Trophoblast cell (in vitro differentiated cells and primary cell): ENCODE measurements at regions not wholly inside any gene's neighbourhood (a gene's known extent, or its start where the extent isn't known, plus 50 kb on each side); places are given as distances from the start of the nearest gene placed in this dataset.
"Not testable (repeated sequence)": the region's sequence is repeated elsewhere in the genome, so short reads cannot be mapped to it uniquely, and the experiment has no call there.

Experiments used
- DNase-seq, 2 donors: peaks; one replicate each; pipeline ENCODE4 v3.0.0-alpha.2; 2016
- H2AFZ ChIP-seq: 2 replicates; pipeline ENCODE4 v1.6.1; 2013; ENCODE audit warnings: low read length, moderate library complexity, mild to moderate bottlenecking; ENCODE audit not compliant: insufficient read depth, poor library complexity
- H2AK5ac ChIP-seq: 2 replicates; pipeline ENCODE4 v1.6.1; 2013; ENCODE audit warnings: mild to moderate bottlenecking, low read length
- H2BK120ac ChIP-seq: 2 replicates; pipeline ENCODE4 v1.6.1; 2013; ENCODE audit warnings: low read length, mild to moderate bottlenecking, moderate library complexity; ENCODE audit not compliant: insufficient read depth, poor library complexity
- H2BK12ac ChIP-seq: 2 replicates; pipeline ENCODE4 v1.6.1; 2013; ENCODE audit warnings: mild to moderate bottlenecking, low read length, moderate library complexity
- H2BK5ac ChIP-seq: 2 replicates; pipeline ENCODE4 v1.6.1; 2013; ENCODE audit warnings: low read length, low read depth, moderate library complexity, mild to moderate bottlenecking; ENCODE audit not compliant: poor library complexity
- H3K14ac ChIP-seq: 2 replicates; pipeline ENCODE4 v1.6.1; 2013; ENCODE audit warnings: mild to moderate bottlenecking, low read length
- H3K18ac ChIP-seq: 2 replicates; pipeline ENCODE4 v1.6.1; 2013; ENCODE audit warnings: mild to moderate bottlenecking, low read length
- H3K23ac ChIP-seq: 2 replicates; pipeline ENCODE4 v1.6.1; 2013; ENCODE audit warnings: low read length
- H3K27ac ChIP-seq: 2 replicates; pipeline ENCODE4 v1.5.1; 2013; ENCODE audit warnings: low read depth, mild to moderate bottlenecking, inconsistent platforms, low read length, moderate library complexity
- H3K27me3 ChIP-seq: 2 replicates; pipeline ENCODE4 v1.6.1; 2013; ENCODE audit warnings: inconsistent platforms, mild to moderate bottlenecking, low read length, moderate library complexity; ENCODE audit not compliant: insufficient read depth
- H3K36me3 ChIP-seq, 2 experiments: 1 replicate in 1 of 2; 2 replicates in 1 of 2; pipeline ENCODE4 v1.6.1; 2013; ENCODE audit warnings: low read length in 2 of 2, mild to moderate bottlenecking in 2 of 2, moderate library complexity in 1 of 2; ENCODE audit not compliant: insufficient read depth in 2 of 2, control insufficient read depth in 1 of 2
- H3K4ac ChIP-seq: 2 replicates; pipeline ENCODE4 v1.6.1; 2013; ENCODE audit warnings: low read depth, mild to moderate bottlenecking, low read length, moderate library complexity
- H3K4me1 ChIP-seq, 2 experiments: 1 replicate in 1 of 2; 2 replicates in 1 of 2; pipeline ENCODE4 v1.6.1; 2013; ENCODE audit warnings: low read length in 2 of 2, mild to moderate bottlenecking in 2 of 2, moderate library complexity in 1 of 2; ENCODE audit not compliant: insufficient read depth in 2 of 2, control insufficient read depth in 1 of 2
- H3K4me2 ChIP-seq: 2 replicates; pipeline ENCODE4 v1.6.1; 2013; ENCODE audit warnings: inconsistent platforms, mild to moderate bottlenecking, low read length, moderate library complexity
- H3K4me3 ChIP-seq: 2 replicates; pipeline ENCODE4 v1.5.1; 2013; ENCODE audit warnings: mild to moderate bottlenecking, low read depth, low read length, inconsistent platforms
- H3K79me1 ChIP-seq: one replicate; pipeline ENCODE4 v1.6.1; 2013; ENCODE audit warnings: low read length
- H3K79me2 ChIP-seq: 2 replicates; pipeline ENCODE4 v1.6.1; 2013; ENCODE audit warnings: low read length, mild to moderate bottlenecking; ENCODE audit not compliant: control insufficient read depth, insufficient read depth, poor library complexity
- H3K9ac ChIP-seq: 2 replicates; pipeline ENCODE4 v1.6.1; 2013; ENCODE audit warnings: mild to moderate bottlenecking, low read length
- H3K9me3 ChIP-seq: 2 replicates; pipeline ENCODE4 v1.6.1; 2013; ENCODE audit warnings: low read depth, mild to moderate bottlenecking, control low read depth, inconsistent platforms, low read length; ENCODE audit not compliant: insufficient read depth
- H4K12ac ChIP-seq: 2 replicates; pipeline ENCODE4 v1.6.1; 2013; ENCODE audit warnings: low read depth, mild to moderate bottlenecking, low read length, moderate library complexity
- H4K8ac ChIP-seq: 2 replicates; pipeline ENCODE4 v1.6.1; 2013; ENCODE audit warnings: low read depth, mild to moderate bottlenecking, low read length, moderate library complexity
- H4K91ac ChIP-seq: one replicate; pipeline ENCODE4 v1.6.1; 2013; ENCODE audit warnings: low read depth, mild to moderate bottlenecking, low read length, moderate library complexity
- WGBS: extraction: QIAGEN DNeasy Blood & Tissue Kit; methylation state at CpG from one replicate; pipeline ENCODE4 v1.1.7; 2013; ENCODE audit warnings: missing lambda C conversion rate; ENCODE audit not compliant: insufficient read length, insufficient coverage; ENCODE audit errors: extremely low coverage; 5-methylcytosine and 5-hydroxymethylcytosine counted together

- H2BK12ac ChIP-seq, H3K9me3 ChIP-seq, H3K4ac ChIP-seq, H4K91ac ChIP-seq, H3K23ac ChIP-seq, H4K12ac ChIP-seq, H4K8ac ChIP-seq, H3K36me3 ChIP-seq, H3K9ac ChIP-seq, H3K4me1 ChIP-seq, H3K27ac ChIP-seq, H3K27me3 ChIP-seq, H3K79me2 ChIP-seq, H3K4me3 ChIP-seq, H3K18ac ChIP-seq, H2AK5ac ChIP-seq, H3K79me1 ChIP-seq, H3K14ac ChIP-seq, DNase-seq, H2BK120ac ChIP-seq, H2BK5ac ChIP-seq, H3K4me2 ChIP-seq, H2AFZ ChIP-seq: not testable (repeated sequence)
- WGBS = no CpG with 5 or more reads among the region's 6 CpGs
Measured at GRCh38 chr15:22158243-22158642, 77.9 kb downstream of the OR4M2 start.

- H2AFZ ChIP-seq, H3K4me3 ChIP-seq, H3K4me1 ChIP-seq, H3K9ac ChIP-seq, H2BK12ac ChIP-seq, H3K9me3 ChIP-seq, H2BK5ac ChIP-seq, H2BK120ac ChIP-seq, H3K4ac ChIP-seq, H3K27me3 ChIP-seq, H3K36me3 ChIP-seq, H3K18ac ChIP-seq, H3K79me2 ChIP-seq, H3K27ac ChIP-seq, H4K91ac ChIP-seq, H3K4me2 ChIP-seq, H2AK5ac ChIP-seq, H3K79me1 ChIP-seq, H3K23ac ChIP-seq, H4K8ac ChIP-seq, H4K12ac ChIP-seq, H3K14ac ChIP-seq, DNase-seq: not testable (repeated sequence)
- WGBS = no CpG with 5 or more reads among the region's 8 CpGs
Measured at GRCh38 chr15:22160283-22160682, 80.0 kb downstream of the OR4M2 start.

- not testable (repeated sequence) for H2BK120ac ChIP-seq, H3K4me2 ChIP-seq, H3K79me1 ChIP-seq, H3K36me3 ChIP-seq, H3K14ac ChIP-seq, H3K23ac ChIP-seq, H2AFZ ChIP-seq, H3K18ac ChIP-seq, H4K12ac ChIP-seq, H3K79me2 ChIP-seq, H4K91ac ChIP-seq, DNase-seq, H3K4ac ChIP-seq, H3K4me3 ChIP-seq, H3K9me3 ChIP-seq, H2AK5ac ChIP-seq, H3K9ac ChIP-seq, H3K4me1 ChIP-seq, H2BK12ac ChIP-seq, H2BK5ac ChIP-seq, H3K27ac ChIP-seq, H3K27me3 ChIP-seq, H4K8ac ChIP-seq
- no CpG with 5 or more reads among the region's 2 CpGs for whole genome bisulfite sequencing
Measured at GRCh38 chr15:22160741-22161140, 80.4 kb downstream of the OR4M2 start.

- H2BK120ac ChIP-seq, H4K8ac ChIP-seq, H3K23ac ChIP-seq, H4K91ac ChIP-seq, H3K9ac ChIP-seq, H3K9me3 ChIP-seq, H4K12ac ChIP-seq, H3K4ac ChIP-seq, H3K14ac ChIP-seq, H2BK5ac ChIP-seq, H3K36me3 ChIP-seq, H3K4me1 ChIP-seq, DNase-seq, H3K27me3 ChIP-seq, H3K4me2 ChIP-seq, H3K79me1 ChIP-seq, H2AFZ ChIP-seq, H2AK5ac ChIP-seq, H3K27ac ChIP-seq, H3K4me3 ChIP-seq, H3K79me2 ChIP-seq, H3K18ac ChIP-seq, H2BK12ac ChIP-seq: not testable (repeated sequence)
- WGBS = no CpG with 5 or more reads among the region's 4 CpGs
Measured at GRCh38 chr15:22161398-22161797, 81.1 kb downstream of the OR4M2 start.
